K562 (cell line): ENCODE measurements at regions not wholly inside any gene's neighbourhood (a gene's known extent, or its start where the extent isn't known, plus 50 kb on each side); places are given as distances from the start of the nearest gene placed in this dataset.

Experiments
- ATAC-seq: fragments of 200-7000 bp; cut with Tn5 transposase; 3 replicates; pipeline ENCODE4 v1.9.1; 2020; ENCODE audit warnings: moderate library complexity
- BruUV-seq: library from RNA; stranded (reverse); fragments of 400-500 nt; replicated peaks from 2 replicates; lab custom pipeline; 2021; lab: Mats Ljungman, UMichigan
- CTCF ChIA-PET: fragments of 300-600 bp; formaldehyde crosslinking; extraction: SDS; loops from one replicate; lab custom pipeline; 2021; ENCODE audit warnings: low intra/inter-chr PET ratio; lab: Yijun Ruan, JAX
- POLR2A ChIA-PET: fragments of 300-600, 350-650 bp; sonication (Branson Sonifier 250); formaldehyde crosslinking; extraction: SDS; loops from one replicate; lab custom pipeline; 2021; ENCODE audit warnings: antibody characterized with exemption, inconsistent platforms; lab: Yijun Ruan, JAX
- DNase-seq, 4 experiments: peaks; one replicate each; pipeline versions ENCODE4 v3.0.0 to v3.0.0-alpha.2; 2011 to 2018; ENCODE audit warnings: low spot score in 3 of 4, mixed read lengths in 3 of 4; ENCODE audit errors: extremely low read depth in 1 of 4
- FAIRE-seq: peaks from 2 replicates; lab custom pipeline; 2011; peaks lifted over from hg19 to GRCh38; lab: Jason Lieb, UNC
- H2AFZ ChIP-seq: 2 replicates; pipeline ENCODE4 v1.6.0; 2011; ENCODE audit warnings: low read depth, low read length, control low read depth, inconsistent platforms
- H3K27ac ChIP-seq: fragments of 200-600 bp; 3 replicates; pipeline ENCODE4 v1.8.0; 2011; ENCODE audit warnings: low read depth, mild to moderate bottlenecking, control low read depth, inconsistent platforms, low read length, moderate library complexity, mixed read lengths; ENCODE audit errors: extremely low read depth
- H3K27me3 ChIP-seq, 2 experiments: fragments of 300-600 bp in 1 of 2; 2 replicates in 1 of 2; 3 replicates in 1 of 2; pipeline versions ENCODE4 v1.6.0 to v1.8.0; 2011; ENCODE audit warnings: inconsistent platforms in 2 of 2, low read length in 2 of 2, mild to moderate bottlenecking in 1 of 2, mixed read lengths in 1 of 2, moderate library complexity in 1 of 2; ENCODE audit not compliant: control insufficient read depth in 2 of 2, insufficient read depth in 2 of 2
- H3K36me3 ChIP-seq: fragments of 300-600 bp; 3 replicates; pipeline ENCODE4 v1.8.0; 2011; ENCODE audit warnings: mild to moderate bottlenecking, low read length, inconsistent platforms; ENCODE audit not compliant: control insufficient read depth, insufficient read depth
- H3K4me1 ChIP-seq, 2 experiments: fragments of 200-600 bp in 1 of 2; replicated peaks in 1 of 2; 2 replicates in 1 of 2; 3 replicates in 1 of 2; pipeline versions ENCODE4 v1.5.1 to v1.8.0; 2011; ENCODE audit warnings: inconsistent platforms in 2 of 2, low read length in 2 of 2, mild to moderate bottlenecking in 1 of 2, mixed read lengths in 1 of 2, moderate library complexity in 1 of 2; ENCODE audit not compliant: control insufficient read depth in 2 of 2, insufficient read depth in 2 of 2
- H3K4me2 ChIP-seq: 2 replicates; pipeline ENCODE4 v1.6.1; 2011; ENCODE audit warnings: low read length, control low read depth, inconsistent platforms, mixed read lengths; ENCODE audit not compliant: insufficient read depth
- H3K4me3 ChIP-seq: fragments of 200-600 bp; sonication (generic), shearing (Covaris generic); 2 replicates; pipeline ENCODE4 v1.5.1; 2016; ENCODE audit warnings: control low read depth, inconsistent platforms
- H3K79me2 ChIP-seq: fragments of 200-600 bp; 3 replicates; pipeline ENCODE4 v1.8.0; 2011; ENCODE audit warnings: low read length, inconsistent platforms; ENCODE audit not compliant: control insufficient read depth, insufficient read depth
- H3K9ac ChIP-seq, 2 experiments: 2 replicates each; pipeline versions ENCODE4 v1.6.0 to v1.6.1; 2011; ENCODE audit warnings: low read depth in 2 of 2, low read length in 2 of 2, control low read depth in 1 of 2, inconsistent platforms in 1 of 2, mild to moderate bottlenecking in 1 of 2, mixed read lengths in 1 of 2; ENCODE audit not compliant: insufficient read depth in 1 of 2
- H3K9me1 ChIP-seq: one replicate; pipeline ENCODE4 v1.6.0; 2011; ENCODE audit warnings: inconsistent platforms, mild to moderate bottlenecking, low read length, moderate library complexity; ENCODE audit not compliant: control insufficient read depth, insufficient read depth
- H3K9me3 ChIP-seq: replicated peaks from 2 replicates; pipeline ENCODE4 v1.5.1; 2011; ENCODE audit warnings: low read depth, low read length, inconsistent platforms; ENCODE audit not compliant: control insufficient read depth, insufficient read depth
- H4K20me1 ChIP-seq: replicated peaks from 2 replicates; pipeline ENCODE4 v1.6.1; 2011; ENCODE audit warnings: low read length, inconsistent platforms, mixed read lengths; ENCODE audit not compliant: control insufficient read depth, insufficient read depth
- ARNT ChIP-seq, 2 experiments: fragments of 450-650 bp; IDR thresholded peaks; 2 replicates each; pipeline ENCODE4 v1.6.1; 2016; ENCODE audit warnings: mild to moderate bottlenecking in 1 of 2
- GATA2 ChIP-seq: sonication (generic); formaldehyde crosslinking; IDR thresholded peaks from 2 replicates; pipeline ENCODE4 v1.4.0; 2020; ENCODE audit warnings: mild to moderate bottlenecking, missing genetic modification reagents
- HDAC2 ChIP-seq: fragments of 450-650 bp; IDR thresholded peaks from 2 replicates; pipeline ENCODE4 v1.6.1; 2016; ENCODE audit warnings: mild to moderate bottlenecking
- POLR2G ChIP-seq: fragments of 200-400 bp; formaldehyde crosslinking; IDR thresholded peaks from 2 replicates; pipeline ENCODE4 v1.6.1; 2017; ENCODE audit warnings: low read depth, mild to moderate bottlenecking, antibody characterized with exemption, low read length, moderate library complexity
- TOE1 ChIP-seq, 2 experiments: fragments of 450-650 bp in 1 of 2; sonication (generic) in 1 of 2; formaldehyde crosslinking in 1 of 2; IDR thresholded peaks; 2 replicates each; pipeline versions ENCODE4 v1.7.1 to v1.8.0; 2016 to 2022; ENCODE audit warnings: borderline replicate concordance in 2 of 2, mild to moderate bottlenecking in 2 of 2, antibody characterized with exemption in 1 of 2, inconsistent platforms in 1 of 2, low read depth in 1 of 2, missing genetic modification reagents in 1 of 2, moderate library complexity in 1 of 2
- ZNF274 ChIP-seq: IDR thresholded peaks from 2 replicates; pipeline ENCODE4 v1.6.1; 2011; ENCODE audit warnings: low read depth, mild to moderate bottlenecking, low read length, moderate library complexity, borderline replicate concordance
- WGBS: fragments of 100-300 bp; shearing (Covaris generic); methylation state at CpG from one replicate; pipeline ENCODE4 v1.1.6; 2016; ENCODE audit warnings: low coverage, mixed read lengths; ENCODE audit not compliant: insufficient coverage; ENCODE audit errors: missing lambda C conversion rate; 5-methylcytosine and 5-hydroxymethylcytosine counted together
- in situ Hi-C: fragments of 300-500 bp; cut with MboI; formaldehyde crosslinking; loops from 4 replicates; pipeline ENCODE4 v1.15.0; 2018; ENCODE audit warnings: inconsistent platforms, mixed read lengths
- intact Hi-C: fragments of 100-400 bp; cut with micrococcal nuclease; formaldehyde crosslinking; loops from 2 replicates; pipeline ENCODE4 v1.14.2; 2022
- TF ChIP-seq, protein P1 (sequence below): fragments of 450-650 bp; IDR thresholded peaks from 2 replicates; pipeline ENCODE4 v1.6.1; 2016; ENCODE audit warnings: low read depth

DNA sequence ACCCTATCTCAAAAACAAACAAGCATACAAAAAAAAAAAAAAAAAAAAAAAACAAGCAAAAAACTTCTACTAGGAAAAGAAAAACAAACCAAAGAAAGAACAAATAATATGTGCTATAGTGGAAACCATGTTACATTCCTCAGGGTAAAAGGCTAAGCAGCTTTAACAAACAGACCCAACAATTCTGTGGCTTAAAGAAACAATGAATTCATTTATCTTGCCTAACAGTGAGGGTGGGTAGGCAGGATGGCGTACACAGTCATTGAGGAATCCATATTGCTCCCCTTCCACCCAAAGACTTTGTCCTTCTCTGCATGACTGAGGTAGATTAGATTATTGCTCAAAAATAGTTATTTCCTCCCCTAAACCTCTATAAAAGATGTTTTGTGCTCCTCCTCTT, 63.1 kb upstream of the ITGA6 start:
- no peak overlapping the region for H2AFZ ChIP-seq
- no peaks in the 10 kb centered on the region for H3K36me3 ChIP-seq
- H3K27ac ChIP-seq: no peak overlapping the region
- FAIRE-seq (no peak), ATAC-seq (no peak), DNase-seq (no peak)
- POLR2A ChIA-PET: interaction anchor here (2.3 kb wide), 1 partner anchor 13 kb away, joined by 5 read pairs; no protein-coding TSS in a partner anchor
- H3K9ac ChIP-seq: no peak overlapping the region
- H4K20me1 ChIP-seq: no peaks in the 10 kb centered on the region
- no peak overlapping the region for H3K4me3 ChIP-seq
- H3K9me3 ChIP-seq: no peaks in the 10 kb centered on the region
- H3K79me2 ChIP-seq: no peaks in the 10 kb centered on the region
- 6% methylated on average over 1 of the region's 1 CpG for WGBS
- intact Hi-C loops: no loop called here
- no TSS peak for BruUV-seq
- CTCF ChIA-PET: no interaction called here
- TF ChIP-seq ARNT (IDR thresholded peaks at IDR 0.05): no peak
- no peak for TF ChIP-seq POLR2G
- H3K4me1 ChIP-seq: no peaks in the 10 kb centered on the region
- no peak overlapping the region for H3K4me2 ChIP-seq
- in situ Hi-C loops: no loop called here
- peaks cover 0 to 14% of the 10 kb centered on the region in 2 experiments; a peak in 2 of 5 replicates for H3K27me3 ChIP-seq
- H3K9me1 ChIP-seq: no peaks in the 10 kb centered on the region

DNA sequence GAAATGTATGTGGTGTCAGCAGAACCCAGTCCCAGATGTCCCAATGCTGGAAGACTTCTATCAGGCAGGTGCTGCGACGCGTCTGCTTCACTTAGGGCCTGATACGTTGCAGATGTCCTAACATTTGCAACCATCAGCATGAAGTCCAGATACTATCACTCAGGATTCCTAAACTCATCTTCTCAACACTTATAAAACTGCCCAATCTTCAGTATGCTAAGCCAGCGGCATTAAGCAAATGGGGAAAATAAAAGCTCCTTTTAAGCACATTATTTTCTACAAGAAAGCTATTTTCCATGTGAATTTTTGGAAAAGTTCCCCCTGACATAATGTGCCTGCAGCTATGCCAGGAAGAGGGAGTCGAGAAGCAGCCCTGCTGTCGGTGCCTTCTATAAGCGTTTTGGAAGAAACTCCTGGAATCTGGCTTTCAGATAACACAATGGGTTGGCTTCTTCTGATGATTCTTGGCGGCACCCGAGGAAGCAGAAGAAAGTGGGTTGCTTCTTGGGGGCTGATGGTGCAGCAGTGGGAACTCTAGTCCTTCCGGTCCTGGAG, 60.7 kb upstream of the ITGA6 start:
- no peaks in the 10 kb centered on the region for H3K36me3 ChIP-seq
- no peak for DNase-seq
- no peaks in the 10 kb centered on the region for H4K20me1 ChIP-seq
- BruUV-seq: no TSS peak
- 0% methylated on average over 11 of the region's 11 CpGs for WGBS
- H2AFZ ChIP-seq: no peak overlapping the region
- no peak overlapping the region for H3K4me3 ChIP-seq
- no peaks in the 10 kb centered on the region for H3K9me3 ChIP-seq
- no peak overlapping the region for H3K9ac ChIP-seq
- no peak overlapping the region for H3K27ac ChIP-seq
- peaks cover 0 to 10% of the 10 kb centered on the region in 2 experiments; a peak in 1 of 5 replicates for H3K27me3 ChIP-seq
- no peaks in the 10 kb centered on the region for H3K79me2 ChIP-seq
- no peak overlapping the region for H3K4me2 ChIP-seq
- ATAC-seq: no peak
- POLR2A ChIA-PET: no interaction called here
- in situ Hi-C loops (no loop called here), intact Hi-C loops (no loop called here)
- CTCF ChIA-PET: no interaction called here
- no peaks in the 10 kb centered on the region for H3K4me1 ChIP-seq
- no peak for FAIRE-seq
- no peaks in the 10 kb centered on the region for H3K9me1 ChIP-seq
- no peak for TF ChIP-seq HDAC2
- TF ChIP-seq ZNF274: no peak
- TF ChIP-seq, protein P1, sequence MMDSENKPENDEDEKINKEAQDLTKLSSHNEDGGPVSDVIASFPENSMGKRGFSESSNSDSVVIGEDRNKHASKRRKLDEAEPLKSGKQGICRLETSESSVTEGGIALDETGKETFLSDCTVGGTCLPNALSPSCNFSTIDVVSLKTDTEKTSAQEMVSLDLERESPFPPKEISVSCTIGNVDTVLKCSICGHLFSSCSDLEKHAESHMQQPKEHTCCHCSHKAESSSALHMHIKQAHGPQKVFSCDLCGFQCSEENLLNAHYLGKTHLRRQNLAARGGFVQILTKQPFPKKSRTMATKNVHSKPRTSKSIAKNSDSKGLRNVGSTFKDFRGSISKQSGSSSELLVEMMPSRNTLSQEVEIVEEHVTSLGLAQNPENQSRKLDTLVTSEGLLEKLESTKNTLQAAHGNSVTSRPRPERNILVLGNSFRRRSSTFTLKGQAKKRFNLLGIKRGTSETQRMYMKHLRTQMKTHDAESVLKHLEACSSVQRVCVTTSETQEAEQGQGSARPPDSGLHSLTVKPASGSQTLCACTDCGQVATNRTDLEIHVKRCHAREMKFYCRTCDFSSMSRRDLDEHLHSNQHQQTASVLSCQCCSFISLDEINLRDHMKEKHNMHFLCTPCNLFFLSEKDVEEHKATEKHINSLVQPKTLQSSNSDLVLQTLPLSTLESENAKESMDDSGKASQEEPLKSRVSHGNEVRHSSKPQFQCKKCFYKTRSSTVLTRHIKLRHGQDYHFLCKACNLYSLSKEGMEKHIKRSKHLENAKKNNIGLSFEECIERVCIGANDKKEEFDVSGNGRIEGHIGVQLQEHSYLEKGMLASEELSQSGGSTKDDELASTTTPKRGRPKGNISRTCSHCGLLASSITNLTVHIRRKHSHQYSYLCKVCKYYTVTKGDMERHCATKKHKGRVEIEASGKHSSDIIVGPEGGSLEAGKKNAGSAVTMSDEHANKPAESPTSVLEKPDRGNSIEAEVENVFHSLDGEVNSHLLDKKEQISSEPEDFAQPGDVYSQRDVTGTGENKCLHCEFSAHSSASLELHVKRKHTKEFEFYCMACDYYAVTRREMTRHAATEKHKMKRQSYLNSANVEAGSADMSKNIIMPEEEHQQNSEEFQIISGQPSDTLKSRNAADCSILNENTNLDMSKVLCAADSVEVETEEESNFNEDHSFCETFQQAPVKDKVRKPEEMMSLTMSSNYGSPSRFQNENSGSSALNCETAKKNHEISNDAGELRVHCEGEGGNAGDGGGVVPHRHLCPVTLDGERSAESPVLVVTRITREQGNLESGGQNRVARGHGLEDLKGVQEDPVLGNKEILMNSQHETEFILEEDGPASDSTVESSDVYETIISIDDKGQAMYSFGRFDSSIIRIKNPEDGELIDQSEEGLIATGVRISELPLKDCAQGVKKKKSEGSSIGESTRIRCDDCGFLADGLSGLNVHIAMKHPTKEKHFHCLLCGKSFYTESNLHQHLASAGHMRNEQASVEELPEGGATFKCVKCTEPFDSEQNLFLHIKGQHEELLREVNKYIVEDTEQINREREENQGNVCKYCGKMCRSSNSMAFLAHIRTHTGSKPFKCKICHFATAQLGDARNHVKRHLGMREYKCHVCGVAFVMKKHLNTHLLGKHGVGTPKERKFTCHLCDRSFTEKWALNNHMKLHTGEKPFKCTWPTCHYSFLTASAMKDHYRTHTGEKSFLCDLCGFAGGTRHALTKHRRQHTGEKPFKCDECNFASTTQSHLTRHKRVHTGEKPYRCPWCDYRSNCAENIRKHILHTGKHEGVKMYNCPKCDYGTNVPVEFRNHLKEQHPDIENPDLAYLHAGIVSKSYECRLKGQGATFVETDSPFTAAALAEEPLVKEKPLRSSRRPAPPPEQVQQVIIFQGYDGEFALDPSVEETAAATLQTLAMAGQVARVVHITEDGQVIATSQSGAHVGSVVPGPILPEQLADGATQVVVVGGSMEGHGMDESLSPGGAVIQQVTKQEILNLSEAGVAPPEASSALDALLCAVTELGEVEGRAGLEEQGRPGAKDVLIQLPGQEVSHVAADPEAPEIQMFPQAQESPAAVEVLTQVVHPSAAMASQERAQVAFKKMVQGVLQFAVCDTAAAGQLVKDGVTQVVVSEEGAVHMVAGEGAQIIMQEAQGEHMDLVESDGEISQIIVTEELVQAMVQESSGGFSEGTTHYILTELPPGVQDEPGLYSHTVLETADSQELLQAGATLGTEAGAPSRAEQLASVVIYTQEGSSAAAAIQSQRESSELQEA: no peak
- no peak for TF ChIP-seq TOE1 (IDR thresholded peaks at IDR 0.05; ENCODE audit: borderline replicate concordance)
- TF ChIP-seq TOE1 (CRISPR knock-in tag; IDR thresholded peaks at IDR 0.05; ENCODE audit: borderline replicate concordance, low read depth): no peak
- TF ChIP-seq GATA2 (CRISPR knock-in tag): no peak
